A549 (cell line): ENCODE measurements at regions not wholly inside any gene's neighbourhood (a gene's known extent, or its start where the extent isn't known, plus 50 kb on each side); places are given as distances from the start of the nearest gene placed in this dataset.

Source experiments
- ATAC-seq, 2 experiments: fragments of 200-7000 bp in 1 of 2; fragments of >200 bp in 1 of 2; cut with Nextera tagmentation in 1 of 2; cut with Tn5 transposase in 1 of 2; 3 replicates each; pipeline versions ENCODE4 v1.8.0 to v1.9.1; 2018 to 2020; ENCODE audit warnings: mild to moderate bottlenecking in 1 of 2, moderate library complexity in 1 of 2
- CTCF ChIA-PET: fragments of 300-600 bp; sonication (Branson Sonifier 250); formaldehyde crosslinking; extraction: SDS; loops from one replicate; lab custom pipeline; 2021; ENCODE audit warnings: antibody characterized with exemption, inconsistent platforms; lab: Yijun Ruan, JAX
- POLR2A ChIA-PET: fragments of 350-600 bp; formaldehyde crosslinking; extraction: SDS; loops from one replicate; lab custom pipeline; 2021; ENCODE audit warnings: antibody characterized with exemption, inconsistent platforms; lab: Yijun Ruan, JAX
- DNase-seq, 2 experiments: peaks; one replicate each; pipeline versions ENCODE4 v3.0.0 to v3.0.0-alpha.2; 2011 to 2016; ENCODE audit warnings: low read depth in 1 of 2, low spot score in 1 of 2
- FAIRE-seq: peaks from 2 replicates; lab custom pipeline; 2011; peaks lifted over from hg19 to GRCh38; lab: Jason Lieb, UNC
- H3K27ac ChIP-seq, 2 experiments: fragments of >200 bp; sonication (Bioruptor Twin); formaldehyde crosslinking; 3 replicates each; pipeline ENCODE4 v1.5.1; 2016 to 2017
- H3K4me1 ChIP-seq: fragments of >200 bp; sonication (Bioruptor Twin); formaldehyde crosslinking; 3 replicates; pipeline ENCODE4 v1.6.1; 2016
- H3K4me2 ChIP-seq: fragments of >200 bp; sonication (Bioruptor Twin); formaldehyde crosslinking; 3 replicates; pipeline ENCODE4 v1.6.1; 2016
- H3K4me3 ChIP-seq: fragments of >200 bp; sonication (Bioruptor Twin); formaldehyde crosslinking; 3 replicates; pipeline ENCODE4 v1.5.1; 2016
- H3K9me3 ChIP-seq: fragments of >200 bp; sonication (Bioruptor Twin); formaldehyde crosslinking; 3 replicates; pipeline ENCODE4 v1.6.1; 2016
- ATOH8 ChIP-seq: fragments of 250-450 bp; sonication (Bioruptor Pico); IDR thresholded peaks from 2 replicates; pipeline ENCODE4 v1.5.0; 2020; ENCODE audit warnings: low read depth, mild to moderate bottlenecking, moderate library complexity
- BCL3 ChIP-seq: fragments of >200 bp; sonication (Bioruptor Twin); formaldehyde crosslinking; IDR thresholded peaks from 3 replicates; pipeline ENCODE4 v1.6.1; 2016
- BHLHE40 ChIP-seq: IDR thresholded peaks from 2 replicates; pipeline ENCODE4 v1.6.1; 2012; ENCODE audit warnings: low read depth, low read length, inconsistent platforms
- CEBPB ChIP-seq, 2 experiments: fragments of >200 bp in 1 of 2; sonication (Bioruptor Twin) in 1 of 2; formaldehyde crosslinking in 1 of 2; IDR thresholded peaks; 2 replicates each; pipeline ENCODE4 v1.6.1; 2012 to 2016
- CTCF ChIP-seq: fragments of >200 bp; sonication (Bioruptor Twin); formaldehyde crosslinking; IDR thresholded peaks from 3 replicates; pipeline ENCODE4 v1.5.1; 2016
- E2F6 ChIP-seq: IDR thresholded peaks from 2 replicates; pipeline ENCODE4 v1.6.1; 2012; ENCODE audit warnings: low read depth, borderline replicate concordance
- EHF ChIP-seq: fragments of 250-450 bp; sonication (Bioruptor Pico); IDR thresholded peaks from 2 replicates; pipeline ENCODE4 v1.5.0; 2020; ENCODE audit warnings: mild to moderate bottlenecking
- EP300 ChIP-seq, 2 experiments: fragments of >200 bp; sonication (Bioruptor Twin); formaldehyde crosslinking; IDR thresholded peaks; 2 replicates in 1 of 2; 3 replicates in 1 of 2; pipeline ENCODE4 v1.6.1; 2016 to 2017
- ESRRA ChIP-seq: fragments of 150-350 bp; IDR thresholded peaks from 2 replicates; pipeline ENCODE4 v1.6.1; 2014; ENCODE audit warnings: mild to moderate bottlenecking, low read length, borderline replicate concordance
- FOSB ChIP-seq: fragments of 250-450 bp; sonication (Bioruptor Pico); IDR thresholded peaks from 2 replicates; pipeline ENCODE4 v1.5.0; 2020; ENCODE audit warnings: mild to moderate bottlenecking, moderate library complexity
- FOSL2 ChIP-seq, 2 experiments: fragments of 450-650 bp in 1 of 2; fragments of >200 bp in 1 of 2; sonication (Bioruptor Twin) in 1 of 2; formaldehyde crosslinking; IDR thresholded peaks; 2 replicates each; pipeline versions ENCODE4 v1.5.0 to v1.6.1; 2016 to 2020; ENCODE audit warnings: mild to moderate bottlenecking in 1 of 2, moderate library complexity in 1 of 2
- FOXS1 ChIP-seq: fragments of 250-450 bp; sonication (Bioruptor Pico); IDR thresholded peaks from 2 replicates; pipeline ENCODE4 v1.5.0; 2020; ENCODE audit warnings: mild to moderate bottlenecking, moderate library complexity
- JUN ChIP-seq, 2 experiments: fragments of >200 bp; sonication (Bioruptor Twin); formaldehyde crosslinking; IDR thresholded peaks; 2 replicates in 1 of 2; 3 replicates in 1 of 2; pipeline ENCODE4 v1.6.1; 2016 to 2017
- KDM1A ChIP-seq: fragments of 200-600 bp; sonication (generic); IDR thresholded peaks from 2 replicates; pipeline ENCODE4 v1.6.1; 2016; ENCODE audit warnings: low read depth, mild to moderate bottlenecking
- MAX ChIP-seq: IDR thresholded peaks from 2 replicates; pipeline ENCODE4 v1.6.1; 2012
- MYC ChIP-seq: IDR thresholded peaks from 2 replicates; pipeline ENCODE4 v1.6.1; 2012; ENCODE audit warnings: mild to moderate bottlenecking, inconsistent platforms, low read length, improper control_type of control experiment, borderline replicate concordance
- NFE2L2 ChIP-seq: fragments of 150-350 bp; conservative IDR thresholded peaks from 2 replicates; pipeline ENCODE4 v1.6.1; 2014; ENCODE audit warnings: low read length
- NPAS2 ChIP-seq: fragments of 250-450 bp; sonication (Bioruptor Pico); IDR thresholded peaks from 2 replicates; pipeline ENCODE4 v1.8.0; 2022; ENCODE audit warnings: mild to moderate bottlenecking, moderate library complexity, borderline replicate concordance
- PBX3 ChIP-seq: IDR thresholded peaks from 2 replicates; pipeline ENCODE4 v1.6.1; 2012
- RAD21 ChIP-seq, 2 experiments: fragments of >200 bp in 1 of 2; sonication (Bioruptor Twin) in 1 of 2; formaldehyde crosslinking in 1 of 2; IDR thresholded peaks in 1 of 2; conservative IDR thresholded peaks in 1 of 2; 2 replicates in 1 of 2; 3 replicates in 1 of 2; pipeline ENCODE4 v1.6.1; 2012 to 2018; ENCODE audit warnings: inconsistent platforms in 1 of 2
- RCOR1 ChIP-seq: fragments of 150-350 bp; IDR thresholded peaks from 2 replicates; pipeline ENCODE4 v1.6.1; 2014; ENCODE audit warnings: antibody characterized with exemption, low read length, low read depth
- SREBF2 ChIP-seq: fragments of 450-650 bp; IDR thresholded peaks from 2 replicates; pipeline ENCODE4 v1.6.1; 2014; ENCODE audit warnings: mild to moderate bottlenecking, moderate library complexity
- TFCP2L1 ChIP-seq: fragments of 250-450 bp; sonication (Bioruptor Pico); IDR thresholded peaks from 2 replicates; pipeline ENCODE4 v1.5.0; 2021; ENCODE audit warnings: mild to moderate bottlenecking
- USF2 ChIP-seq: fragments of 450-650 bp; IDR thresholded peaks from 2 replicates; pipeline ENCODE4 v1.6.1; 2014; ENCODE audit warnings: antibody characterized with exemption
- ZSCAN20 ChIP-seq: fragments of 250-450 bp; sonication (Bioruptor Pico); IDR thresholded peaks from 2 replicates; pipeline ENCODE4 v1.8.0; 2022; ENCODE audit warnings: mild to moderate bottlenecking, moderate library complexity
- WGBS: methylation state at CpG from one replicate; pipeline ENCODE4 v1.1.6; 2017; ENCODE audit errors: missing lambda C conversion rate; 5-methylcytosine and 5-hydroxymethylcytosine counted together

GRCh38 chr14:101073598-101073965, 170.1 kb upstream of the RTL1 start:
- ChIA-PET CTCF (interaction anchor here (1.3 to 2.9 kb wide), 2 partner anchors 11 to 162 kb away, joined by 4 to 12 read pairs; no protein-coding TSS in a partner anchor), POLR2A (interaction anchor here (0.6 to 1.5 kb wide), 3 partner anchors 155 to 407 kb away, joined by 3 to 6 read pairs (median 4); no protein-coding TSS in a partner anchor)
- peak overlapping the region; percentile 92 for H3K27ac ChIP-seq
- no peak for TF ChIP-seq EHF (CRISPR knock-in tag)
- 0 out of 5 replicates have a peak, but pooled peaks of 1 of the 2 experiments have one; percentile 10 for TF ChIP-seq RAD21 (conservative IDR thresholded peaks at IDR 0.05 in 1 of 2, IDR thresholded peaks at IDR 0.05 in 1 of 2)
- TF ChIP-seq JUN (IDR thresholded peaks at IDR 0.05): peak; percentile 1; a peak in 1 of 5 replicates
- TF ChIP-seq E2F6: no peak
- no peak for TF ChIP-seq BCL3
- no peak for TF ChIP-seq PBX3
- TF ChIP-seq, all 56 proteins: peak for 2
- Histone ChIP-seq H3K9me3 (no peaks in the 10 kb centered on the region), H3K4me2 (peak overlapping the region; percentile 62), H3K4me1 (peaks cover 37% of the 10 kb centered on the region), H3K4me3 (no peak overlapping the region)
- FAIRE-seq (no peak), DNase-seq (no peak), ATAC-seq (peak; percentile 6 to 23; a peak in 5 of 6 replicates)
- 4% methylated on average over 5 of the region's 7 CpGs for WGBS

GRCh38 chr14:101074196-101075024, 170.9 kb upstream of the RTL1 start:
- 93% methylated on average over 13 of the region's 13 CpGs for WGBS

More at GRCh38 chr14:101074196-101075024, 170.9 kb upstream of the RTL1 start:
- FAIRE-seq: no peak
- peak overlapping the region; percentile 92 for H3K27ac ChIP-seq
- POLR2A ChIA-PET: interaction anchor here (1.0 to 1.5 kb wide), 2 partner anchors 155 to 406 kb away, joined by 4 to 6 read pairs; no protein-coding TSS in a partner anchor
- TF ChIP-seq KDM1A (no peak), NPAS2 (no peak), FOXS1 (CRISPR knock-in tag) (no peak), JUN (IDR thresholded peaks at IDR 0.05) (no peak), RCOR1 (no peak), CTCF (no peak), USF2 (no peak), SREBF2 (no peak), ZSCAN20 (CRISPR knock-in tag) (no peak), FOSB (CRISPR knock-in tag) (no peak), BHLHE40 (no peak), MAX (no peak), EP300 (IDR thresholded peaks at IDR 0.05) (no peak), ATOH8 (no peak), FOSL2 (IDR thresholded peaks at IDR 0.05) (no peak), FOSL2 (CRISPR knock-in tag; IDR thresholded peaks at IDR 0.05) (no peak), NFE2L2 (no peak), ESRRA (no peak), CEBPB (IDR thresholded peaks at IDR 0.05) (no peak), MYC (no peak), TFCP2L1 (CRISPR knock-in tag) (no peak)
- TF ChIP-seq, all 56 proteins: peak for 0
- CTCF ChIA-PET: interaction anchor here (1.3 to 2.9 kb wide), 2 partner anchors 10 to 161 kb away, joined by 4 to 12 read pairs; no protein-coding TSS in a partner anchor
- peak overlapping the region; percentile 62 for H3K4me2 ChIP-seq
- ATAC-seq: no peak
- no peak overlapping the region for H3K4me3 ChIP-seq
- H3K9me3 ChIP-seq: no peaks in the 10 kb centered on the region
- no peak for DNase-seq
- H3K4me1 ChIP-seq: peaks cover 37% of the 10 kb centered on the region
